Vagina (tissue), 2 donors: ENCODE measurements at regions not wholly inside any gene's neighbourhood (a gene's known extent, or its start where the extent isn't known, plus 50 kb on each side); places are given as distances from the start of the nearest gene placed in this dataset.

Source experiments
- POLR2A ChIP-seq, 2 donors: fragments of 450-650 bp; IDR thresholded peaks; one replicate each; pipeline ENCODE4 v1.6.1; 2017; ENCODE audit warnings: antibody characterized with exemption in 2 of 2, mild to moderate bottlenecking in 2 of 2, moderate library complexity in 2 of 2
- POLR2AphosphoS5 ChIP-seq, 2 donors: sonication (generic); formaldehyde crosslinking; IDR thresholded peaks; one replicate each; pipeline ENCODE4 v1.9.0; 2017; ENCODE audit warnings: antibody characterized with exemption in 2 of 2, mild to moderate bottlenecking in 2 of 2, low read depth in 1 of 2; ENCODE audit not compliant: insufficient read depth in 1 of 2
- TF ChIP-seq, protein P1 (sequence below), 3 experiments: fragments of 450-650 bp in 2 of 3; fragments of 200-600 bp in 1 of 3; sonication (generic) in 1 of 3; IDR thresholded peaks; one replicate each; pipeline ENCODE4 v1.5.1; 2017 to 2019; ENCODE audit warnings: antibody characterized with exemption in 3 of 3, mild to moderate bottlenecking in 2 of 3, moderate library complexity in 2 of 3

DNA sequence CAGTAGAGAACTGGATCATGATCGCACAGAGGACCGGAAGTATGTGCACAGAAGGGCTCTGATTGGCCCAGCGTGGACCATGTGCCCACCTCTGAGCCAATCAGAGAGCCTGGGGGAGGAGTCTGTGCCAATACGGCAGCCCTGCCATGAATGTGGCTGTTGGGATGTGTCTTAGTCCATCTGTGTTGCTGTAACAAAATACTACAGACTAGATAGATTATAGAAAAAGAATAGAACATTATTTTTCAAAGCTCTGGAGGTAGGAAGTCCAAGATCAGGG, 132.0 kb downstream of the NDUFA10 start:
- TF ChIP-seq, protein P1, sequence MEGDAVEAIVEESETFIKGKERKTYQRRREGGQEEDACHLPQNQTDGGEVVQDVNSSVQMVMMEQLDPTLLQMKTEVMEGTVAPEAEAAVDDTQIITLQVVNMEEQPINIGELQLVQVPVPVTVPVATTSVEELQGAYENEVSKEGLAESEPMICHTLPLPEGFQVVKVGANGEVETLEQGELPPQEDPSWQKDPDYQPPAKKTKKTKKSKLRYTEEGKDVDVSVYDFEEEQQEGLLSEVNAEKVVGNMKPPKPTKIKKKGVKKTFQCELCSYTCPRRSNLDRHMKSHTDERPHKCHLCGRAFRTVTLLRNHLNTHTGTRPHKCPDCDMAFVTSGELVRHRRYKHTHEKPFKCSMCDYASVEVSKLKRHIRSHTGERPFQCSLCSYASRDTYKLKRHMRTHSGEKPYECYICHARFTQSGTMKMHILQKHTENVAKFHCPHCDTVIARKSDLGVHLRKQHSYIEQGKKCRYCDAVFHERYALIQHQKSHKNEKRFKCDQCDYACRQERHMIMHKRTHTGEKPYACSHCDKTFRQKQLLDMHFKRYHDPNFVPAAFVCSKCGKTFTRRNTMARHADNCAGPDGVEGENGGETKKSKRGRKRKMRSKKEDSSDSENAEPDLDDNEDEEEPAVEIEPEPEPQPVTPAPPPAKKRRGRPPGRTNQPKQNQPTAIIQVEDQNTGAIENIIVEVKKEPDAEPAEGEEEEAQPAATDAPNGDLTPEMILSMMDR (IDR thresholded peaks at IDR 0.05) = no peak
- TF ChIP-seq POLR2A (IDR thresholded peaks at IDR 0.05) (no peak), POLR2AphosphoS5 (IDR thresholded peaks at IDR 0.05; ENCODE audit: insufficient read depth in 1 of 2, low read depth in 1 of 2) (no peak)
